K562 (cell line): ENCODE measurements at regions not wholly inside any gene's neighbourhood (a gene's known extent, or its start where the extent isn't known, plus 50 kb on each side); places are given as distances from the start of the nearest gene placed in this dataset.

Source experiments
- ATAC-seq: fragments of 200-7000 bp; cut with Tn5 transposase; 3 replicates; pipeline ENCODE4 v1.9.1; 2020; ENCODE audit warnings: moderate library complexity
- BruUV-seq: library from RNA; stranded (reverse); fragments of 400-500 nt; replicated peaks from 2 replicates; lab custom pipeline; 2021; lab: Mats Ljungman, UMichigan
- CTCF ChIA-PET: fragments of 300-600 bp; formaldehyde crosslinking; extraction: SDS; loops from one replicate; lab custom pipeline; 2021; ENCODE audit warnings: low intra/inter-chr PET ratio; lab: Yijun Ruan, JAX
- POLR2A ChIA-PET: fragments of 300-600, 350-650 bp; sonication (Branson Sonifier 250); formaldehyde crosslinking; extraction: SDS; loops from one replicate; lab custom pipeline; 2021; ENCODE audit warnings: antibody characterized with exemption, inconsistent platforms; lab: Yijun Ruan, JAX
- DNase-seq, 4 experiments: peaks; one replicate each; pipeline versions ENCODE4 v3.0.0 to v3.0.0-alpha.2; 2011 to 2018; ENCODE audit warnings: low spot score in 3 of 4, mixed read lengths in 3 of 4; ENCODE audit errors: extremely low read depth in 1 of 4
- FAIRE-seq: peaks from 2 replicates; lab custom pipeline; 2011; peaks lifted over from hg19 to GRCh38; lab: Jason Lieb, UNC
- H2AFZ ChIP-seq: 2 replicates; pipeline ENCODE4 v1.6.0; 2011; ENCODE audit warnings: low read depth, low read length, control low read depth, inconsistent platforms
- H3K27ac ChIP-seq: fragments of 200-600 bp; 3 replicates; pipeline ENCODE4 v1.8.0; 2011; ENCODE audit warnings: low read depth, mild to moderate bottlenecking, control low read depth, inconsistent platforms, low read length, moderate library complexity, mixed read lengths; ENCODE audit errors: extremely low read depth
- H3K27me3 ChIP-seq, 2 experiments: fragments of 300-600 bp in 1 of 2; 2 replicates in 1 of 2; 3 replicates in 1 of 2; pipeline versions ENCODE4 v1.6.0 to v1.8.0; 2011; ENCODE audit warnings: inconsistent platforms in 2 of 2, low read length in 2 of 2, mild to moderate bottlenecking in 1 of 2, mixed read lengths in 1 of 2, moderate library complexity in 1 of 2; ENCODE audit not compliant: control insufficient read depth in 2 of 2, insufficient read depth in 2 of 2
- H3K36me3 ChIP-seq: fragments of 300-600 bp; 3 replicates; pipeline ENCODE4 v1.8.0; 2011; ENCODE audit warnings: mild to moderate bottlenecking, low read length, inconsistent platforms; ENCODE audit not compliant: control insufficient read depth, insufficient read depth
- H3K4me1 ChIP-seq, 2 experiments: fragments of 200-600 bp in 1 of 2; replicated peaks in 1 of 2; 2 replicates in 1 of 2; 3 replicates in 1 of 2; pipeline versions ENCODE4 v1.5.1 to v1.8.0; 2011; ENCODE audit warnings: inconsistent platforms in 2 of 2, low read length in 2 of 2, mild to moderate bottlenecking in 1 of 2, mixed read lengths in 1 of 2, moderate library complexity in 1 of 2; ENCODE audit not compliant: control insufficient read depth in 2 of 2, insufficient read depth in 2 of 2
- H3K4me2 ChIP-seq: 2 replicates; pipeline ENCODE4 v1.6.1; 2011; ENCODE audit warnings: low read length, control low read depth, inconsistent platforms, mixed read lengths; ENCODE audit not compliant: insufficient read depth
- H3K4me3 ChIP-seq: fragments of 200-600 bp; sonication (generic), shearing (Covaris generic); 2 replicates; pipeline ENCODE4 v1.5.1; 2016; ENCODE audit warnings: control low read depth, inconsistent platforms
- H3K79me2 ChIP-seq: fragments of 200-600 bp; 3 replicates; pipeline ENCODE4 v1.8.0; 2011; ENCODE audit warnings: low read length, inconsistent platforms; ENCODE audit not compliant: control insufficient read depth, insufficient read depth
- H3K9ac ChIP-seq, 2 experiments: 2 replicates each; pipeline versions ENCODE4 v1.6.0 to v1.6.1; 2011; ENCODE audit warnings: low read depth in 2 of 2, low read length in 2 of 2, control low read depth in 1 of 2, inconsistent platforms in 1 of 2, mild to moderate bottlenecking in 1 of 2, mixed read lengths in 1 of 2; ENCODE audit not compliant: insufficient read depth in 1 of 2
- H3K9me1 ChIP-seq: one replicate; pipeline ENCODE4 v1.6.0; 2011; ENCODE audit warnings: inconsistent platforms, mild to moderate bottlenecking, low read length, moderate library complexity; ENCODE audit not compliant: control insufficient read depth, insufficient read depth
- H3K9me3 ChIP-seq: replicated peaks from 2 replicates; pipeline ENCODE4 v1.5.1; 2011; ENCODE audit warnings: low read depth, low read length, inconsistent platforms; ENCODE audit not compliant: control insufficient read depth, insufficient read depth
- H4K20me1 ChIP-seq: replicated peaks from 2 replicates; pipeline ENCODE4 v1.6.1; 2011; ENCODE audit warnings: low read length, inconsistent platforms, mixed read lengths; ENCODE audit not compliant: control insufficient read depth, insufficient read depth
- COPS2 ChIP-seq: fragments of 450-650 bp; conservative IDR thresholded peaks from 2 replicates; pipeline ENCODE4 v1.6.1; 2016; ENCODE audit warnings: mild to moderate bottlenecking, moderate library complexity
- CTBP1 ChIP-seq: fragments of 450-650 bp; IDR thresholded peaks from 2 replicates; pipeline ENCODE4 v1.6.1; 2016; ENCODE audit warnings: borderline replicate concordance
- EHMT2 ChIP-seq: fragments of 450-650 bp; IDR thresholded peaks from 2 replicates; pipeline ENCODE4 v1.6.1; 2018; ENCODE audit warnings: antibody characterized with exemption
- HMGN3 ChIP-seq: IDR thresholded peaks from 2 replicates; pipeline ENCODE4 v1.6.1; 2011; ENCODE audit warnings: borderline replicate concordance, low read depth, mild to moderate bottlenecking, mixed read lengths, low read length; ENCODE audit not compliant: insufficient read length; ENCODE audit errors: extremely low read depth
- KLF6 ChIP-seq: fragments of 250-450 bp; sonication (Bioruptor Pico); IDR thresholded peaks from 2 replicates; pipeline ENCODE4 v1.4.0; 2020; ENCODE audit warnings: mild to moderate bottlenecking, moderate library complexity, borderline replicate concordance
- SMAD3 ChIP-seq: fragments of 450-650 bp; formaldehyde crosslinking; conservative IDR thresholded peaks from 2 replicates; pipeline ENCODE4 v1.4.0; 2020; ENCODE audit warnings: mild to moderate bottlenecking
- SREBF1 ChIP-seq: fragments of 150-350 bp; IDR thresholded peaks from 2 replicates; pipeline ENCODE4 v1.6.1; 2014; ENCODE audit warnings: antibody characterized with exemption, low read depth, low read length, borderline replicate concordance
- STAT5A ChIP-seq: IDR thresholded peaks from 2 replicates; pipeline ENCODE4 v1.6.1; 2012; ENCODE audit warnings: low read length, inconsistent platforms, borderline replicate concordance
- TOE1 ChIP-seq, 2 experiments: fragments of 450-650 bp in 1 of 2; sonication (generic) in 1 of 2; formaldehyde crosslinking in 1 of 2; IDR thresholded peaks; 2 replicates each; pipeline versions ENCODE4 v1.7.1 to v1.8.0; 2016 to 2022; ENCODE audit warnings: borderline replicate concordance in 2 of 2, mild to moderate bottlenecking in 2 of 2, antibody characterized with exemption in 1 of 2, inconsistent platforms in 1 of 2, low read depth in 1 of 2, missing genetic modification reagents in 1 of 2, moderate library complexity in 1 of 2
- ZNF263 ChIP-seq: sonication (generic); formaldehyde crosslinking; IDR thresholded peaks from 2 replicates; pipeline ENCODE4 v1.8.0; 2022; ENCODE audit warnings: mild to moderate bottlenecking, missing genetic modification reagents, borderline replicate concordance
- ZNF445 ChIP-seq: fragments of 250-450 bp; sonication (Bioruptor Pico); IDR thresholded peaks from 2 replicates; pipeline ENCODE4 v1.4.0; 2020; ENCODE audit warnings: low read depth, mild to moderate bottlenecking, moderate library complexity
- WGBS: fragments of 100-300 bp; shearing (Covaris generic); methylation state at CpG from one replicate; pipeline ENCODE4 v1.1.6; 2016; ENCODE audit warnings: low coverage, mixed read lengths; ENCODE audit not compliant: insufficient coverage; ENCODE audit errors: missing lambda C conversion rate; 5-methylcytosine and 5-hydroxymethylcytosine counted together
- in situ Hi-C: fragments of 300-500 bp; cut with MboI; formaldehyde crosslinking; loops from 4 replicates; pipeline ENCODE4 v1.15.0; 2018; ENCODE audit warnings: inconsistent platforms, mixed read lengths
- intact Hi-C: fragments of 100-400 bp; cut with micrococcal nuclease; formaldehyde crosslinking; loops from 2 replicates; pipeline ENCODE4 v1.14.2; 2022
- TF ChIP-seq, protein P1 (sequence below): sonication (generic); formaldehyde crosslinking; IDR thresholded peaks from 2 replicates; pipeline ENCODE4 v1.8.0; 2022; ENCODE audit warnings: missing genetic modification reagents, mild to moderate bottlenecking, borderline replicate concordance

DNA sequence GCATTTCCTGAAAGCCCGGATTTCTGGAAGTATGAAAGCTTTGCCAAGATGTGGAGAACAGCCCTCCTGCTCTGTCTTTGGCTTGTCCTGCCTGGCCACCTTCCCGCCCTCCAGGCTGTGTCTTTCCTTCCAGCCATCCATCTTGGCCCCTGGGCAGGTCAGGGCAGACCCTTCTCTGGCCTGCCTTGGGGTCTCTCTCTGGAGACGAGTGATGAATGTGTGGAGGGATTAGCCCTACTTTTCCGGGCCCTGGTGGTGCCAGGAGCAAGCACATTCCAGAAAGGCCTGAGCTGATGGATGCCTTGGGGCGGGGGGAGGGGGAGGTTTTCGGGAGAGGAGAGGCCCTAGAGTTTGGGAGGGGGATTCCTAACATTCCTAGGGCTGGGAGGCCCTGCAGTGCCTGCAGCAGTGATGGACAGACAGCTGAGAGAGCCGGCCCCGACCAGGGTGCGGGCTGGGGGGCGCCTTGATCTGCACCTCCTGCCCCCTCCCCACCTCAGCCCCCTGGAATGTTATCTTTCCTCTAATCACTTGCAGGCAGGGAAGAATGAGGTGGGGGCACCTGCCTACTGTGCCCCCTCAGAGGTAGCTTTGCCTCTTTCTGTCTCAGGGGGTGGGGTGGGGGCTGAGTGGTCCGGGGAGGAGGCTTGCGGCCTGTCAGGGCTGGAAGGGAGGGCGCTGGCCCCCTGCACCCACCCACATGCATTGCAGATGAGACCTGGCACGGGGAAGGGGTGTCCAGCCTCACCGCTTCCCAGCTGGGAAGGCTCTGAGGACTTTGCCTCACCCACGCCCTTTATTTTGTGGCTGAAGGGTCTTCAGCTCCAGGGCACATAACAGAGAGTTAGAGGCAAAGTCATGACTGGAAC, 156.2 kb downstream of the DDX1 start:
- WGBS, result 7% methylated on average over 12 of the region's 16 CpGs
- Histone ChIP-seq H3K9ac (no peak overlapping the region), H3K9me1 (no peaks in the 10 kb centered on the region), H3K79me2 (no peaks in the 10 kb centered on the region), H3K9me3 (no peaks in the 10 kb centered on the region), H2AFZ (no peak overlapping the region), H3K27ac (no peak overlapping the region), H3K36me3 (no peaks in the 10 kb centered on the region), H3K4me2 (no peak overlapping the region), H4K20me1 (peaks cover 5% of the 10 kb centered on the region), H3K4me1 (no peaks in the 10 kb centered on the region), H3K4me3 (no peak overlapping the region), H3K27me3 (peaks cover 4 to 26% of the 10 kb centered on the region in 2 experiments; a peak in 4 of 5 replicates)
- no peak for ATAC-seq
- POLR2A ChIA-PET, result no interaction called here
- CTCF ChIA-PET, result interaction anchor here (2.2 kb wide), 1 partner anchor 110 kb away, joined by 18 read pairs; no protein-coding TSS in a partner anchor
- FAIRE-seq, result no peak
- in situ Hi-C loops (loop anchor here (5.0 kb wide), 1 partner anchor 111 kb away; no protein-coding TSS in a partner anchor), intact Hi-C loops (loop anchor here (1.0 kb wide), 1 partner anchor 111 kb away; no protein-coding TSS in a partner anchor)
- BruUV-seq, result no TSS peak
- TF ChIP-seq SREBF1 (no peak), CTBP1 (no peak), STAT5A (no peak), TOE1 (IDR thresholded peaks at IDR 0.05; ENCODE audit: borderline replicate concordance) (no peak), TOE1 (CRISPR knock-in tag; IDR thresholded peaks at IDR 0.05; ENCODE audit: borderline replicate concordance, low read depth) (no peak), ZNF445 (no peak), COPS2 (no peak), SMAD3 (CRISPR knock-in tag) (no peak), KLF6 (CRISPR knock-in tag) (no peak), EHMT2 (no peak), ZNF263 (CRISPR knock-in tag) (no peak), HMGN3 (no peak)
- TF ChIP-seq, protein P1, sequence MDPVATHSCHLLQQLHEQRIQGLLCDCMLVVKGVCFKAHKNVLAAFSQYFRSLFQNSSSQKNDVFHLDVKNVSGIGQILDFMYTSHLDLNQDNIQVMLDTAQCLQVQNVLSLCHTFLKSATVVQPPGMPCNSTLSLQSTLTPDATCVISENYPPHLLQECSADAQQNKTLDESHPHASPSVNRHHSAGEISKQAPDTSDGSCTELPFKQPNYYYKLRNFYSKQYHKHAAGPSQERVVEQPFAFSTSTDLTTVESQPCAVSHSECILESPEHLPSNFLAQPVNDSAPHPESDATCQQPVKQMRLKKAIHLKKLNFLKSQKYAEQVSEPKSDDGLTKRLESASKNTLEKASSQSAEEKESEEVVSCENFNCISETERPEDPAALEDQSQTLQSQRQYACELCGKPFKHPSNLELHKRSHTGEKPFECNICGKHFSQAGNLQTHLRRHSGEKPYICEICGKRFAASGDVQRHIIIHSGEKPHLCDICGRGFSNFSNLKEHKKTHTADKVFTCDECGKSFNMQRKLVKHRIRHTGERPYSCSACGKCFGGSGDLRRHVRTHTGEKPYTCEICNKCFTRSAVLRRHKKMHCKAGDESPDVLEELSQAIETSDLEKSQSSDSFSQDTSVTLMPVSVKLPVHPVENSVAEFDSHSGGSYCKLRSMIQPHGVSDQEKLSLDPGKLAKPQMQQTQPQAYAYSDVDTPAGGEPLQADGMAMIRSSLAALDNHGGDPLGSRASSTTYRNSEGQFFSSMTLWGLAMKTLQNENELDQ (CRISPR knock-in tag), result no peak
- DNase-seq, result no peak
